GM21447 (cell line): ENCODE measurements at regions not wholly inside any gene's neighbourhood (a gene's known extent, or its start where the extent isn't known, plus 50 kb on each side); places are given as distances from the start of the nearest gene placed in this dataset.
A peak's percentile ranks its signal among the peaks of the same experiment; 100 is the strongest.
"Not testable (repeated sequence)": the region's sequence is repeated elsewhere in the genome, so short reads cannot be mapped to it uniquely, and the experiment has no call there.

Experiments
- ATAC-seq: cut with Tn5 transposase; IDR thresholded peaks from one replicate; pipeline ENCODE4 v1.9.1; 2021; ENCODE audit not compliant: unreplicated experiment

DNA sequence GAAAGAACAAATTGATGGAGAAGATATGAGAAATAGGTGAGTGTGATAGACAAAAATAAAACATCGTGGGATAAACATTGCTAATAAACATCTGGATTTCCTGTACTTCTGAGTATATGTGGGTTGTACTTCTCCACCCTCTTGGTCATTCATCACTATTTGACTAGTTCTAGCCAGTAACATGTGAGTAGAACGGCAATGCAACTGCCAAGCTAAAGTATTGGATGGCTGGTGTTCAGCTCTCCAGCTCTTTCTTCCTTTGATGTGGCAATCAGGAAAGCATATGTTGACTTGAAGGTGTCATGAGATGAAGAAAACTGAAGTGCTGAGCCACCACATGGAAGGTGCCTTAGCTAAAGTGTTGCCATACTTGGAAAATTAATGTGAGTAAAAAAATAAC lies 144.9 kb downstream of the SCG2 start:
- ATAC-seq: no peak

DNA sequence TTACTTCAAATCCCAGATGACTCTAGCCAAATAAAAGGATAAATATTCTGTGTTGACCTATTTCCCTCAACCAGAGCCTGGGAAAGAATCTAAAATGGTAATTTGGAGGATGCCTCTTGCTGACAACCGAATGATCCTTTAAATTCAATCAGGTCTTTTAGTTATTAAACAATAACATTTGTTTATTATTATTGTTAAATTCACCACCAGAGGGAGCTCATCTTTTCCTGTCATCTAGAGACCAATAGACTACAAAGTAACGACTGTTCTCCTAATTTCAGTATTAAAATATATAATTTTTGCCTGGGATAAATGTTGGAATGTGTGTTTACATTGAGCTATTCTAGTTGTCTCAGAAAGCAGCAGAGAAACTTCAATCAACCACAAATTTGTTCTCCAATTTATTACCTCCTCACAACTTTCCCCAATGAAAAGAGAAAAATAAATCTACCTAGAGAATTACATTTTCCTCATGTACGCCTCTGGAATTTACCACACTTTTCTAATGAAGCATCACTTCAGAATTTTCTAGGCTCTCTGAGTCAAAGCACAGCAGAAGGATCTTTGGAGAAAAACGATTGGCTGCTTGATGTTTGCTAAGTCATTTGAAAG lies 142.7 kb downstream of the SCG2 start:
- no peak for ATAC-seq

DNA sequence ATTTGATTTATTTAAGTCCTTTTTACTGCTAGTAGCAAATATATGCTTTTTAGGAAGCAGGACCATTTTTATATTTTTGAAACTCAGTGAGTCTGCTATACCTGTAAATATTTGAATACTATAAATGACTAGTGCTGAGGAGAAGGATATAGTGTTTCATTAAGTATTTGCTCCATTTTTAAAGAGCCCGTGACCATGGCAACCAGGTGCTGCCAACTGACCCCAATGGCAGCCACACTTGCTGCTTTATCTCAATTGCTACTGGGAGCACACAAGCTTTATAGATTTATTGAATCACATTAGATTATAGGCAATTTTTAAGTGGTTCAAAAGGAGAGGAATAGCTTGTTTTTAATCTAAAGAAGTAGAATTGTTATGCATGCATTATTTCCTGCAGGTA lies 142.0 kb downstream of the SCG2 start:
- no peak for ATAC-seq

DNA sequence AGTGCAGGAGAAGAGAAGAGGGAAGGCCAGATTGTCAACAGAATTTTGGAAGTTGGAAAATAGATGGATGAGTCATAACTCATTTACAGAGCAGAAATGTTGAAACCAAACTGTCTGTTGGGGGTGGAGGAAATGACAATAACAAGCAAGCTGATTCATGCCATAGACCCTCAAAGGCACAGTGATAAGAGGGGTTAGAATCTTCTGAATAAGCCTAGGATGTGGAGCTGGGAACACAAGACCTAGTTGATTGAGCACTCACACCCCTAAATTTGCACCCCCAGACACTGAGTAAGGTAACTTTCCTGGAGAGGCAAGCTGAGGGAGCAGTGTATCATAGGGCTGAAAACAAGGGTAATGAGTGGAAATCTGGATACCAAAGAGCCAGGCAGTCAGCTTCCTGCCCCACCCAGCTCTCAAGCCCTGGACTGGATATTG lies 141.4 kb downstream of the SCG2 start:
- ATAC-seq: no peak

DNA sequence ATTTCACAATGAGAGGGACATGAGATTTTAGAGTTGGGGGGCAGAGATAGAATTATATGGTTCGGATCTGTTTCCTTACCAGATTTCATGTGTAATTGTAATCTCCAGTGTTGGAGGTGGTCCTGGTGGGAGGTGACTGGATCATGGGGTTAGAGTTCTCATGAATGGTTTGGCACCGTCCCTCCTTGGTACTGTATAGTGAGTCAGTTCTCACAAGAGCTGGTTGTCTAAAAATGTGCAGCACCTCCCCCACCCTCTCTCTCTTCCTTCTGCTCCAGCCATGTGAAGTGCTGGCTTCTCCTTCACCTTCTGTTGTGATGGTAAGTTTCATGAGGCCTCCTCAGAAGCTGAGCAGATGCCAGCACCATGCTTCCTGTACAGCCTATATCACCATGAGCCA lies 138.1 kb downstream of the SCG2 start:
- ATAC-seq: no peak

DNA sequence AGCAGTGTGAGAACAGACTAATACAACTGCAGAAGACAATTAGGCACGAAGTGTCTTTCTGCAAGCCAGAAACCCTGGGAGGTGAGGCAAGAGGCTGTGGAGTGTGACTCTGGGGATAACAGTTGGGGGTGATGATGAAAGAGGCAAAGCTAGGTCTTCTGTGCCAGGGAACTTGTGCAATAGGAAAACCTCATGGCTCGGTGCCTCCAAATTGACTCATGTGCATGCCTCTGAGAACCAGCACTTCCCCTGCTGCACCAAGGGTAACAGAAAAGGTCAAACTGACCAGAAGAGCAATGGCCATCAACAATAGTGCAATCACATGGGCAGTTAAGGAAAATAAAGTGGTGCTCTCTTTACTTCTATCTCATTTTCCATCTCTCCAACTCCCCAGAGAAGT lies 136.4 kb downstream of the SCG2 start:
- no peak for ATAC-seq

DNA sequence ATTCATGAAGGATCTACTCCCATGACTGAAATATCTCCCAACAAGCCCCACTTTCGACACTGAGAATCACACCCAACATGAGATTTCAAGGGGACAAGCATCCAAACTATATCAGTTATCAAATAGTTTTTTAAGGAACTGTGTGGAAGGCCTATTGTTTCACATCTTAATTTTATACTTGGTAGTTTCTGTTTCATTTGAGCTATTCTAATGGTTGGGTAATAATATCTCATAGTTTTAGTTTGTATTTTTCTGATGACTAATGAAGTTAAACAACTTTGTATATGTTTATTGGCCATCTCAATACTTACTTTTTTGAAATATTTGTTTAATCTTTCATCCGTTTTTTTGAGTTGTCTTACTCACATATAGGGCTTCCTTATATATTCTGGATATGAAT lies 135.0 kb downstream of the SCG2 start:
- ATAC-seq: no peak

DNA sequence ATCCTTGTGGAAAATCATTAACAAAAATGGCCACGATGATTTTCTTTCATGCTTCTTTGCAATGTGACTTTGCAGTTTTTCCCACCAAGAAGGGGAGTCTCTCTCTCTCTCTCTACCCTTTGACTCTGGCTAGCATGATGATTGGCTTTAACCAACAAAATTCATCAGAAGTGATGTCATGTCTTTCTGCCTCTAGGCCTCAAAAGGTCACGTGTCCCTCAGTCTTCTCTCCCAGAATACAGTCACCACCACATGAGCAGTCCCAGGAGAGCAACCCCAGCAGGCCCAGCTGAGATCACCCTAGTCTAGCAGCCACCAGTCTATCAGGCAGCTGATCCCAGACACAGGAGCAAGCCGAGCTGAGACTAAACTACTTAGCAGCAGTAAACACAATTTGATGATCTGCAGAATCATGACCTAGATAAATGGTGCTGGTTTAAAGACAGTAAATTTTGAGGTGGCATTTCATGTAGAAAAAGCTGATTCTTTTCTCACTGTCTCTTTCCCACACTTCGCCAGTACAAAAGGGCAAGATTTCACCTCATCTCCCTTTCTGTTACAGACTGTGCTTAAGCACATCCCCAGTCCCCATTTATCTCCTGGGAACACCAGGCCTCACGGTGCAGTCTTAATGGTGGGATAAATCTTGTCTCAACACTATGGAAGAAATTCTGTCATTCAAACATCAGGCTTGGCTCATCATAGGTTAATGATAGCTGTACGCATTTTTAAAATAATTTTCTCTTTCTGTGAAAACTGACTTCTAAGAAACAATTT lies 132.7 kb downstream of the SCG2 start:
- no peak for ATAC-seq

DNA sequence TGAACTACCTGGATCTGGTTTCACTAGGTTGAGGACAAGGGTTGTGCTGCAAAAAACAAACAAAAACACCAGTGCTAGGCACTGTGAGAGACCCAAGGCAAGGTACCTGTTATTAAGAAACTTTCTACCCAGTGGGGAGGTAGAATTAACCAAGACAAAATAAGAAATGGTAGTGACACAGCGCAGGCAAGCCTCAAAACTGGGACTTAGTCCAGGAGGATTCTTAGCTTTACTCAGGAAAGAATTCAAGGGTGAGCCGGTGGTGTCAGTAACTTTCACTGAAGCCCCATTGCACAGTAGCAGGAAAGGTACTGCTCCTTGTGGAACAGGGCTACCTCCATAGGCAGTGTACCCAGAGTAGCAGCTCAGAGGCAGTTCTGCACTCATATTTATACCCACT lies 131.6 kb downstream of the SCG2 start:
- ATAC-seq: no peak

DNA sequence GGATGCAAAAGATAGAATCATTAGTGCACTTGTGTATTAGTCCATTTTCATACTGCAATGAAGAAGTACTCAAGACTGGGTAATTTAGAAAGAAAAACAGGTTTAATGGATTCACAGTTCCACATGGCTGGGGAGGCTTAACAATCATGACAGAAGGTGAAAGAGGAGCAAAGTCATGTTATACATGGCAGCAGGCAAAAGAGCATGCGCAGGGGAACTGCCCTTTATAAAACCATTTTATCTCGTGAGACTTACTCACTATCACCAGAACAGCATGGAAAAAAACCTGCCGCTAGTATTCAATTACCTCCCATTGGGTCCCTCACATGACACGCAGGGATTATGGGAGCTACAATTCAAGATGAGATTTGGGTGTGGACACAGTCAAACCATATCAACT lies 129.4 kb downstream of the SCG2 start:
- no peak for ATAC-seq

DNA sequence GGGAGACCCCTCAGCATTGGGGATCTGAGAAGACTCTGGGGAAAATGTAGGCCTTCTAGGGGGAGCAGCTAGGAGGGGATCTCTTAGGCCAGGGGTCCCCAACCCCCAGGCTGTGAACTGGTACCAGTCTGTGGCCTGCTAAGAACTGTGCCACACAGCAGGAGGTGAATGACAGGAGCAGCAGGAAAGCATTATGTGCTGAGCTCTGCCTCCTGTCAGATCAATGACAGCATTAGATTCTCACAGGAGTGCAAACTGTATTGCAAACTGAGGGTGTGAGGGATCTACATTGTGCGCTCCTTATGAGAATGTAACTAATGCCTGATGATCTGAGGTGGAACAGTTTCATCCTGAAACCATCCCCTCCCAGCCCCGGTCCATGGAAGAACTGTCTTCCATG lies 127.3 kb downstream of the SCG2 start:
- ATAC-seq: no peak

DNA sequence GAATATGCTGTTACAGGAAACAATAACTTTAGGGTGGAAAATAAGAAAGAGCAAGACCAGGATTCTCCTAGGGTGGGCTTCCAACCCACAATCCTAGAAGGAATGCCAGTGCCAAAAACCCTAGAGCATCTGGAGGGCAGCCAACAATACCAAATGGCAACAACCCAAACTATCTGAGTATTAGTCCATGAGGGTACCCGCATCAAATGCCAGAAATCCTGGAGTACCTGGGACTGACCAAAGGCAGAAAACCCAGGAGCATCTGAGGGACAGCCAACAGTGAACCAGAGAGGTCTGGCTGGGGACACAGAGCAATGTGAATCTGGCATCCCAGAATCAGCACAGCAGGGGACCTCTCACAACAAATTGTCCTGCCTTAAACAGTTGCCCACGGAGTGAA lies 126.3 kb downstream of the SCG2 start:
- ATAC-seq: no peak

DNA sequence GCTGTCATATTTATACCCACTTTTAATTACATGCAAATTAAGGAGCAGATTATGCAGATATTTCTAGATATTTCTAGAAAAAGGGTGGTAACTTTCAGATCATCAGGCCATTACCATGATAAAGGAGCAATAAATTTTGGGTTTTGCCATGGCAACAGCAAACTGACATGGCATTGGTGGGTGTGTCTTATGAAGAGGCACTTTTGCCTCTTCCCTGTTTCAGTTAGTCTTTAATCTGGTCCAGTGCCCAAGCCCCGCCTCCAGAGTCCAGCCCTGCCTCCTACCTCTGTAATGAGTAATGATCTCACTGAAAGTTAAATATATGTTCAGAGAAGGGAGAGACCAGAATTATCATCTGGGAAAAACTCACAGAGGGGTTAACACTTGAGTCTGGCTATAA lies 124.8 kb downstream of the SCG2 start:
- no peak for ATAC-seq

DNA sequence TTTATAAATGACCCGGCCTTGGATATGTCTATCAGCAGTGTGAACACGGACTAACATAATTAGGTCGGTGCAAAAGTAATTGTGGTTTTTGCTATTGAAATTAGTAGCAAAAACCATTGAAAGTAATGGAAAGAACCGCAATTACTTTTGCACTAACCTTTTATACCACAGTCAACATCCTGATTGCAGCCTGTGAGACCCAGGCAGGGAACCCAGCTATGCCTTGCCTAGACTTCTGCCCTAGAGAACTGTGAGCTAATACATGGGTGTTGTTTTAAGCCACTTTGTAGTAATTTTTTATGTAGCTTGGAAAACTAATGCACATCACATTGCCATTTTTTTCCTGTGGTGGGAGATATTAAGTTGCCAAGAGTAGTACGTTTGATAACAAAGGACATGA lies 120.7 kb downstream of the SCG2 start:
- ATAC-seq: no peak

DNA sequence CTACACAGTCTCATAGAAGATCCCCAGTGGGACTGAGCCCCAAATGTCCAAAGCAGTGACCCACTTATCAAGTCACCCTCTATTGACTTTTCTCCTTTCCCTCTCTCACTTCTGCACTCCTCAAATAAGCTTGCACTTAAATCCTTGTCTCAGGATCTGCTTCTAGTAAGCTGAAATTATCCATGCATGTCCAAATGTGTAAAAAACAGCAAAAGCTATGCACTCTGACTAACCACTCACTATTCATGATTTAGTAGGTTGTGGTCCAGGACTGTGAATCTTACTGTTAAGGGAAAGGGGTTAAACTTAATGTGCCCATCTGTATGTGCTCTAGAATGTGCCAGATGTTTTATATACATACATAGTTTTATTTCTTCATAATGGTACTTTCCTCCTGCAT lies 115.4 kb downstream of the SCG2 start:
- no peak for ATAC-seq

DNA sequence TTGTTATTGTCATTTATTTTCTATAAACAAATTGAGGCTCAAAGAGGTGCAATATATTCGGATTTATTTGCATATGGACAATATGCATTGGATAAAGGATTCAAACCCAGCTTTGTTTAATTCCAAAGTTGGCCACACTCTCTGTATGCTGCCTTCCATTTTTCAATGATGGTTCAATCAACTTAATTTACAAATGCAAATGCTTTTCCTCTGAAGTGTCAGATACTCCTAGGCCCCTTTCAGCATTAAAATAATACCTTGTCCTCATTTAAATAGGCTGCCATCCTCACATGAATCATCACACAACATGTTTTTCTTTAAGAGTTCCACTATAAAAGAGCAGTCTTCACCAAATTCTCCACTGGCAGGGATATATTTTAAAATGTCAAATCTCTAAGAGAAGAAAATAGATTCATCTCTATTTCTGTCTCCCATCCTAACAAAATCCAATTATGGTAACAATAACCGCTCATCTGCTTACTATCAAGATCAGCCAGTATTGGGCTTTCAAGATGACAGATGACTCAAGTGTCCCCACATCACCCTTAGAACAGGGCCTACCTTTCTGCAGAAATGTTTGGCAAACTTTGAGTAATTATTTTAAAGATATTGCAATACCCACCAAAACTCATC lies 114.8 kb downstream of the SCG2 start:
- ATAC-seq: no peak

DNA sequence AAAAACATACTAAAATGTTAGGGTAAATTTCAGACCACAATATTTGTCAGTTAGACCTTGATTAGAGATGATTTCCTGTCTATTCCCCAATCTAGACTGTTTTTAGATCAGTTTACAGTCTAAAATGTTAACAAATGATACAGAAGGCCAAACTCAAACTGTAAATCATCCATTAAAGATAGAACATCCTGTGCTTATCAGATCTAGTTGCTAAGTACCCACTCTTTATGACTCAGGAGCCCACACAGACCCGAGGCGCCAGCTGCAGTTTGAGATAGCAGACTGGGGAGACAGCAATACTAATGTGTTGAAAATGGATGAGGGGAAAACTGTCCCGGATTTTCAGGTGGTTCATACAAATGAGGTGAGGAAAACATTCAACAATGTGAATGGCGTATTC lies 113.3 kb downstream of the SCG2 start:
- ATAC-seq: no peak

DNA sequence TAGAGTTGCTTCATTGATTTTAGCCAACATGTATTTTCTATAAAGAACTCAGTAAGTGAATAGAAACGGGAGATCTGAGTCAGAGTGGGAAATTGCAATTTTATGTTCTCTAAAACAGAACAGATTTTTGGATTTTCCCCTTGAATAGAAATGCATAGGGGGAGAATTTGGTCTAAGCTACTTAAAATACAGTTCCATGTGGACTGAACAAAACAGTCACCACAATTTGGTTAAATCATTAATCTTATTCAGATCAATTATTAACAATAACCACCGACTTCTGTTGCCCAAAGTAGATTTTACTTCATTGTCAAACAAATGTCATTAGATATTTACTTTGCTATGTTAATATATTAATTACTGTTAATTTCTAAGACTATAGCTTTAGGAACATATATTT lies 107.7 kb downstream of the SCG2 start:
- peak; percentile 59 for ATAC-seq

DNA sequence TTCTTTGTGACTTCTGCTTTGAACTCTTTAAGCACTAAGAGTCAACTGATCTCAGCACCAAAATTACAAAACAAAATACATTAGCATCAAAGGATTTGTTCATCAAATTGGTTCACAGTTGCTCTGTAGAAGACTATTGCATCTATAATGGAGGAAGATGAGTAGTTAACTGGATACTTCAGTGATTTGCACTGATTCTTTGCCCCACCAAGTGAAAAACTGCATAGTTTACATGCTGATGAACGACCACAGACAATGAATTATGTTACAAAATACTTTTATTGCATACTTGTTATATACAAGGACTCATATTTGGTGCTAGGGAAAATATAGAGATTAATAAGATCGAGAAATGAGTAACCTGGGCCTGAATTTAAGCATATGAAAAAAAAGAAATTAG lies 107.2 kb downstream of the SCG2 start:
- no peak for ATAC-seq

DNA sequence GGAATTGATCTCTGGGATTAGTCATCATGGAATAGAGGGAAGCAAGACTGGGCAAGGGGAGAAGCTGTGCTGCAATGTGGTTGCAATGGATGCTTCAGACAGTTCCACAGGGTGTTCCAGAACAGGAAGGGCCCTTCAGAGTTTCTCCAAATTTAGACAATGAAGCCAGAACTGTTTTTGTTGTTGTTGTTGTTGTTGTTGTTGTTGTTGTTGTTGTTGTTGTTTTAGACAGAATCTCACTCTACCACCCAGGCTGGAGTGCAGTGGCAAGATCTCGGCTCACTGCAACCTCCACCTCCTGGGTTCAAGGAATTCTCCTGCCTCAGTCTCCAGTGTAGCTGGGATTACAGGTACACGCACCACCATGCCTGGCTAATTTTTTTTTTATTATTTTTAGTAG lies 105.3 kb downstream of the SCG2 start:
- not testable (repeated sequence) for ATAC-seq

DNA sequence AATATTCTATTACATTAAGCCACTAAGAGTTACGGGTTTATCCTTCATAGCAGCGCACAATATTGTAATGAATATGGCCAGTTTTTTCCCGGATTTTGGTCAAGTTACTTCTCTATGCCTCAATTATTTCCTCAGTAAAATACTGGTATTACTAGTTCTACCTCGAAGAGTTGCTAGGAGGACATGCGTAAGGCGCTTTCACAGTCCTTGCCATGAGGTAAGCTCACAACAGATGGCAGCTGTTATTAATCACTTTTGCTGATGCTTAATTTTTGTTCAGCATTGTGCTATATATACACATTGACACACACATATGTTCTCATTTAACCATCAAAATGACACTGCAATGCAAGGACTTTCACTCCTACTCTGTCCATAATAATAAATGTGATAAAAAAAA lies 101.5 kb downstream of the SCG2 start:
- no peak for ATAC-seq

DNA sequence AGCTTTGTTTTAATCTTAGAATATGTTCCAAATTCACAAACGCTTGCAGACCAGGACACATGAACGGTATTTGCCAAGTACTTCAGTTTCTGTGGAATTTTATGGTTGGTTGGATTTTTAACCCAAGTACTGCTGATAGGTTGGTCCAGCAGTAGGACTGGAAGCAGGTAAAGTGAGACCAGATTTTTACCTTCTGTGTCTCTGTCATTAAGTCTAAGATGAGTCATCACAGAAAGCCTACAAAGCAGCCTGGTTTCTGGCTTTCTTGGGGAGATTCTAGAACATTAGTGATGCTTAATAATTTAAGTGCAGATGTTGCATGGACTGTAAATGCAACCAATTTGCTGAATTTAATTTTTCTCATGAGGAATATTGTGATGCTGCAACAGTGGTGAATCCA lies 100.5 kb downstream of the SCG2 start:
- no peak for ATAC-seq

DNA sequence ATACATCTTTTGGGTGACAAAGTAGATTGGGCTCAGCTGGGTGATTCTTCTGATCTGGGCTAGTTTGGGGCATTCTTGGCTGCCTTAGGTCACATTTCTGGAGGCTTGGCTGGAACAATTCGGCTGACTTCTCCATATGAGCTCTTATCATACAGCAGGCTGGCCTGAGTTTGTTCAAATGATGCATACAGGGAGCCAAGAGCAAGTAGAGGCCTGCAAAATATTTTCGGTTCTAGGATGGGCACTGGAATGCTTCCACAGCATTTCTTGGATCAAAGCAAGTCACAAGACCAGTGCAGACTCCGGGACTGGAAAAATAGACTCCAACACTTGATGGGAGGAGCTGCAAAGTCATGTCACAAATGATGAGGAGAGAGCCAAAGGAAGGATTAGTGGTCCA lies 98.4 kb downstream of the SCG2 start:
- ATAC-seq: no peak
